ENCODE measurements at regions not wholly inside any gene's neighbourhood (a gene's known extent, or its start where the extent isn't known, plus 50 kb on each side); places are given as distances from the start of the nearest gene placed in this dataset.

DNA sequence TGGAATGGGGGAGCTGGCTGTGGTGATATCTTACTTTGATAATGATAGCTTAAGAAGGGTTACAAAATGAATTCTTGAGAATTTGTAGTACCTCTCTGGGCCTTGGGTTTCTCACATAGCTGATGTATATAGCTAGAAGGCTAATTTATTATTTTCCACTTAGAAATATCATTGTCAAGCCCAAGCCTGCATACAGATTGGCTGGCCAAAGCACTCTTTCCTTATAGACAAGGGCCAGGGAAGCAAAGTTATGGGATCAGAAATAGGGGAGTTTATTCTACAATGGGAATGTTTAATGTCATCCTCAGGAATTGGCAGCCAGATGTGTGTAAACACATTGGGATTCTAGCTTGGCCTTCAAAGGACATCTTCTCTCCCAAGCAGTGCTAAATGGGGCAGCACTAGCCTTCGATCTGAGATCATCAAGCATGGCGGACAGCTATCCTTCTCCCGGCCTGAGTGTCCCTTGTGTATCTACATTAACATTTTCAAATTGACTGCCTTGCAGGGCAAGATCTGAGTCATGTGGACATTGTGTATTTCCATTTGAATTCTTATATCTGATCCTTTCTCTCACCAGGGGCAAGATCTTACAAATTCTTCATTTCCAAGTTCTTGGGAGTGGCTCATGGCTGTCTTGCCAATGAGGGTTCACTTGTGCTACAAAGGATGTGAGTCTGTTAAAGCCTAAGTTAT, 457.2 kb downstream of the ARHGEF28 start:
- TF ChIP-seq CTCF (conservative IDR thresholded peaks at IDR 0.05; ENCODE audit: low read depth, low read length) (no peak), EZH2 (IDR thresholded peaks at IDR 0.05; ENCODE audit: borderline replicate concordance, low read depth, low read length, poor library complexity, severe bottlenecking) (no peak)
